Neural progenitor cell (in vitro differentiated cells): ENCODE measurements at regions not wholly inside any gene's neighbourhood (a gene's known extent, or its start where the extent isn't known, plus 50 kb on each side); places are given as distances from the start of the nearest gene placed in this dataset.

Source experiments
- CTCF ChIP-seq: fragments of 200-600 bp; sonication (generic); IDR thresholded peaks from 2 replicates; pipeline ENCODE4 v1.5.1; 2017; ENCODE audit warnings: antibody characterized with exemption, mild to moderate bottlenecking
- EZH2phosphoT487 ChIP-seq: fragments of 200-600 bp; sonication (generic); IDR thresholded peaks from 2 replicates; pipeline ENCODE4 v1.6.1; 2017; ENCODE audit warnings: antibody characterized with exemption

- TF ChIP-seq EZH2phosphoT487 (no peak), CTCF (no peak)
These were observed 753.3 kb upstream of the MARCKS start for GRCh38 chr6:113103634-113104361.
